ENCODE measurements at regions not wholly inside any gene's neighbourhood (a gene's known extent, or its start where the extent isn't known, plus 50 kb on each side); places are given as distances from the start of the nearest gene placed in this dataset.
"Not testable (repeated sequence)": the region's sequence is repeated elsewhere in the genome, so short reads cannot be mapped to it uniquely, and the experiment has no call there.

DNA sequence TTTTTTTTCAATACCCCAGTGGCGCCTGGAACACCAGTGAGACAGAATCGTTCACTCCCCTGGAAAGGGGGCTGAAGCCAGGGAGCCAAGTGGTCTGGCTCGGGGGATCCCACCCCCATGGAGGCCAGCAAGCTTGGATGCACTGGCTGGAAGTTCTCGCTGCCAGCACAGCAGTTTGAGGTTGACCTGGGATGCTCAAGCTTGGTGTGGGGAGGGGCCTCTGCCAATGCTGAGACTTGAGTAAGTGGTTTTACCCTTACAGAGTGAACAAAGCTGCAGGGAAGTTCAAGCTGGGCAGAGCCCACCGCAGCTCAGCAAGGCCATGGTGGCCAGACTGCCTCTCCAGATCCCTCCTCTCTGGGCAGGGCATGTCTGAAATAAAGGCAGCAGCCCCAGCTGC lies 276.2 kb upstream of the CNTN6 start:
- no peak for DNase-seq (ENCODE audit: low read depth, low spot score)

DNA sequence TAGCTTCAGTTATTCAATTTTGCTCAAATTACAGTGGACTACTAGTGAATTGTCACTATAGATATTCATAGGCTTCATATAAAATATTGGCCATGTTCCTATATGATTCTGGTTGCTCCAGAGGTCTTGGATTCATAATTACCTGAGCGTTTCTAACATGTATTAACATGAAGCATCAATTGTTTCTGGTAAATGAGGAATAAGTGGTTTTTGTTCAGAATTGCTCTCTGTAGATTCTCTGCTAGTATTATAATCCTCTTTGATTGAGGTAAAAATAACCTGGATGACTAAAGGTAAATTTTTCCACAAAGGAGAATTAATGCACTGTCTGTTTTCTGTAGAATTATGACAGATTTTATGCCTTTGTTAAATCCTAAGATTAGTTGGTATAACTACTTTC lies 258.1 kb upstream of the CNTN6 start:
- DNase-seq (ENCODE audit: low read depth, low spot score), result no peak

DNA sequence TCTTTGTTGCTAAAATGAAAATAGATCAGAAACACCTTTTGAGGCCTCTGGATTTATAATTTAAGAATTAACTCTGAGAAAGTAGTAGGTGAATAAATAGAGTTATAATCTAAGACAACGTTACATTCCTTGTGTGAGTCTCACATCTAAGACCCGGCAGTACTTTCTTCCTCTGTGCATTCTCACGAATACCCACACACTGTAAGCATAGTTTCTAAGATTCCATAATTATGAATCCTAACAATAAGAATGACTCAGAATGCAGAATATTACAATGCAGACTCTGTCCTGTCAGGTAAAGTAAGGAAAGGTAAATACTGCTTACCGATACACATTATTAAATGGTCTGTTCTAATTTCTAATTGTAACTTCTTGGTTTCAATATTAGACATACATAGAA lies 257.7 kb upstream of the CNTN6 start:
- no peak for DNase-seq (ENCODE audit: low read depth, low spot score)

DNA sequence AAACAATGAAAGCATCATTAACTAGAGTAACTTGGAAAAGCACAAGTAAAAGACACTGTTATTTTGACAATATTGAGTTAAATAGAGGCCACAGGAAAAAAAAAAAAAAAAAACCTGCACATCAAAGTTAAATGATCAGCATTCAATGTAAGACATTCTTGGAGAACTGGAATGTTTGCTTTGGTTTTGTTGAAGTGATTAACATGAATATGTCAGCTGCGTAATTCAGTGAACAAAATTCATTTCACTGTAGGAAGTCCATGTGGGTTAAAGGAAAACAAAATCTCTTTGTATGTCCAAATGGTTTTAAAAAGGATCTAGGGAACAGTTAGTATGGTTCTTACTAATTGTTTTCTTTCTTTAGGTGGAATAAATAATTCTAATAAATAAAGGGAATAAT lies 252.8 kb upstream of the CNTN6 start:
- DNase-seq (ENCODE audit: low read depth, low spot score), result no peak

DNA sequence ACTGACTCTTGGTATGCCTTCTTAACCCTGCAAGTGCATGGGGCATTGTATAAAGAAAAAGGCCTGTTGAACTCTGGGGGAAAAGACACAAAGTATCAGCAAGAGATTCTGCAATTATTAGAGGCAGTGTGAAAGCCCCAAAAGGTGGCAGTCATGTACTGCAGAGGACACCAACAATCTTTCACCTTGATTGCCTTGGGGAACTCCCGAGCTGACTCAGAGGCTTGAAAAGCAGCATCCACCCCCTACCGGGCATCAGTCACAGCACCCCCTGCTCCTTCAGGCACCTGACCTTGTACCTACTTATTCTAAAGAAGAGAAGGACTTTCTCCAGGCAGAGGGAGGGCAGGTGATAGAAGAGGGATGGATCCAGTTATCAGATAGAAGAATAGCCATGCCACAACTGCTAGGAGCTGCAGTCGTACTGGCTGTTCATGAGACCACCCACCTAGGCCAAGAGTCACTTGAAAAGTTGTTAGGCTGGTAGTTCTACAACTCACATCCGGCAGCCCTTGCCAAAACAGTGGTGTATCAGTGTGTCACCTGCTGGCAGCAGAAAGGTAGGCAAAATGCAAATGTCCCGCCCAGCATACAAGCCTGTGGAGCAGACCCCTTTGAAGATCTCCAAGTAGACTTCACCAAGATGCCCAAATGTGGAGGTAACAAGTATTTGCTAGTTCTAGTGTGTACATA lies 241.6 kb upstream of the CNTN6 start:
- no peak for DNase-seq (ENCODE audit: low read depth, low spot score)

DNA sequence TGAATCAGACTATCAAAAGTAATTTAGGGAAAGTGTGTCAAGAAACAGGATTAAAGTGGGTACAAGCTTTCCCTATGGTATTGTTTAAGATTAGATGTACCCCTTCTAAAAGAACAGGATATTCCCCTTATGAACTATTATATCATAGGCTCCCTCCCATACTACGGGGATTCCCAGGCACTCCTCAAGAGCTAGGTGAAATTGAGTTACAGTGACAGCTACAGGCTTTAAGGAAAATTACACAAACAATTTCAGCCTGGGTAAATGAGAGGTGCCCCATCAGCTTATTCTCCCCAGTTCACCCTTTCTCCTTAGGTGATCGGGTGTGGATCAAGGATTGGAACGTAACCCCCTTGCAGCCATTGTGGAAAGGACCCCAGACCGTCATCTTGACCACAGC lies 240.8 kb upstream of the CNTN6 start:
- no peak for DNase-seq (ENCODE audit: low read depth, low spot score)

DNA sequence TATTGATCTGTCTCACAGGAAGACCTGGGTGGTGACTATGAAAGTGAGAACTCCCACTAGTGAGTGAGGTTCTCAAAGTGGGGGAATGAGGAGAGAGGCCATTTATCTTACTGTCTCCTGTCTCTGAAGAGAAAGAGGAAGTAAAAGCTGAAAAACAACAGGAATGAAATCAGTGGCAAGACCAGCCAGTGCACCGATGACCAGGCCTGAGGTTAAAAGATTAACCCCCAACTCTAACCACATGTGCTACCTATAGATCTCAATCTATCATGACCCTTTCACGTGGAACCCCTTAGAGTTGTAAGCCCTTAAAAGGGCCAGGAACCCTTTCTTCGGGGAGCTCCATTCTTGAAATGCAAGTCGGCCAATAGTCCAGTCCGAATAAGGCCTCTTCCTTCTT lies 239.3 kb upstream of the CNTN6 start:
- no peak for DNase-seq (ENCODE audit: low read depth, low spot score)

DNA sequence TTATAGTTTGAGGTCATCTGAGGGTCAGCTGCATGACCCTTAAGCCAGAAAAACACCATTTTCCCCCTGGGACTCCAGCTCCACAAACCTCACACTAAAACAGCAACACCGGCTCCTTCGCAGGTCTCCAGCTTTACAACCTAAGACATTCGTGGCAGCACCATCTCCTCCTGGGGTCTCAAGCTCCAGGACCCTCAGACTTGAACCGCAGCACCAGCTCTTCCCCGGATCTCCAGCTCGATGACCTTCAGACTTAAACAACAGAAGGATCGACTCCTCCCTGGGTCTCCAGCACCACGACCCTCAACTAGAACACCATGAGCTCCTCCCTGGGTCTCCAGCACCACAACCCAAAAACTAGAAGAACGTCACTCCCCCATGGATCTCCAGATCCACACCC lies 233.7 kb upstream of the CNTN6 start:
- no peak for DNase-seq (ENCODE audit: low read depth, low spot score)

DNA sequence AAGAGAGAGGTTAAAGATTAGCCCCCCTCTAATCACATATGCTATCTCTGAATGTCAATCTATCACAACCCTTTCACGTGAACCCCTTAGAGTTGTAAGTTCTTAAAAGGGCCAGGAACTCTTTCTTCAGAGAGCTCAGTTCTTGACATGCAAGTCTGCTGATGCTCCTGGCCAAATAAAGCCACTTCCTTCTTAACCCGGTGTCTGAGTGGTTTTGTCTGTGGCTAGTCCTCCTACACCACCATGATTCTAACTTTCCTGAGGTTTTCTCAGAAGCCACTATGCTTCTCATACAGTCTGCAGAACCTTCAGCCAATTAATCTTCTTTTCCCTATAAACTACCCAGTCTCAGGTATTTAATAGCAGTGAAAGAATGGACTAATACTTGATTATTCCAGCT lies 231.1 kb upstream of the CNTN6 start:
- DNase-seq (ENCODE audit: low read depth, low spot score), result no peak

DNA sequence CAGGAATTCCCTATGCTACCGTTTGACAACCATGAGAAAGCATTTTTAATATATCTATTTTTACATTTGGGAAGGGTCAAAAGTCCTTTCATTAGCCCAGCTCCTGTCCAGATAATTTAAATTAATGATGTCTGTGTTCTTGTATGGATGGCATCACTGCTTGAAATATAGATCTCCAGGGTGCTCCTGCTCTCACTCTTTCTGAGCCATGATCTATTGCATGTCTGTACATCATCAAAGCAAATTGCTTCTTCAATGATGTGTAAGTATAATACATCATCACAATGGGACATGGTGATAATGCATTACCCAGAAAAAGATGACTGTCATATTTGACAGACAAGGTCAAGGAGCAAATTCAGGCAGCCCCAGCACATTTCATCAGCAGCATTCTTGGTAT lies 223.6 kb upstream of the CNTN6 start:
- no peak for DNase-seq (ENCODE audit: low read depth, low spot score)

DNA sequence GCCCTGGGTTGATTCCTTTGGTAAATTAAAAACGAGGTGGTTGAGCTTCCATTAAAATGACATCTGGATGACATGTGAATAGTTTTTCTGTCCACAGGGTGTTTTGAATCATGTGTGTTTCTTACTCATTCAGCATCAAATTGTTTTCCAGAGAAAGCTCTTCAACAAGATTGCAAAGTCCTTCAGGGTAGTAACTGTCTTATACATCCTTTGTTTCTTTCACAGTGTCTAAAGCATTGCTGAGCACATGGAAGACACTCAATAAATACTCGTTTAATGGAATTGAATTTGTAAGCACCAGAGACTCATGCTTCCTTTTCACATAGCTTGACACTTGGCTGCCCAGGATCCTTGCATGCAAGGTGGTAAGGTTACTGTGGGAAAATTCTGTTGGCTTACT lies 223.1 kb upstream of the CNTN6 start:
- no peak for DNase-seq (ENCODE audit: low read depth, low spot score)

DNA sequence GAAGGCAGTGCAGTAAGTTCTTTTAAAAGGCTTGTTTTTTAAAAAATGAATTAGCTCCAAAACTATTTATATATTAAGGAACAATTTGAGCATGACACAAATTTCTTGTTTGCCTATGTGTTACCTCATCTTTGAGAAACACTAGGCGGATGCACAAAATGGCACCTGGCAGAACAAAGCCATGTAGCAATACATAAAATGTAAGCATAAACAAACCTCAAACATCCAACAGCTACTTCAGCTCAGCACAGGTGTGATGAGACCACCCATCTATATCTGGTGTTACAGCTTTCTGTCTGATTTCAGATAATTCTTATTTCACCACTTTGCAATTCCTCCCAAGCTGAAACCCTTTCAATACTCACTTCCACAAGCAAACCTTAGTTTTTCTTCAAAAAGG lies 221.2 kb upstream of the CNTN6 start:
- DNase-seq (ENCODE audit: low read depth, low spot score), result no peak

DNA sequence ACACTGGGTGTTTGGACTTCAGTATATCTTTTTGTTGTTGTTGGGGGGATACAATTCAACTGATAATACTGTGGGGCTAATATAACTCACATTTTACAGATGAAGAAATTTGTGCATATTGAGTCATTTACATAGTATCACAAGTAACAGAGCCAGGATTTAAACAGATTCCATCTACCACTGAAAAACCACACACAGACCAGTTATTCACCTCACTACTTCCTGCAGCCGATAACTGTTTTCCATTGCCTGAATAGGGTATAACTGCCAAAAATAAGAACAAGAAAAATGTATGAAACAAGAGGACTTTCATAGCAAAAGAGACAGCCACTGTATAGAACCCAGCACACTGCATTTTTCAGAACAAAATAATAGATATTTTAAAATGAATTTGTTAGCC lies 215.8 kb upstream of the CNTN6 start:
- no peak for DNase-seq (ENCODE audit: low read depth, low spot score)

DNA sequence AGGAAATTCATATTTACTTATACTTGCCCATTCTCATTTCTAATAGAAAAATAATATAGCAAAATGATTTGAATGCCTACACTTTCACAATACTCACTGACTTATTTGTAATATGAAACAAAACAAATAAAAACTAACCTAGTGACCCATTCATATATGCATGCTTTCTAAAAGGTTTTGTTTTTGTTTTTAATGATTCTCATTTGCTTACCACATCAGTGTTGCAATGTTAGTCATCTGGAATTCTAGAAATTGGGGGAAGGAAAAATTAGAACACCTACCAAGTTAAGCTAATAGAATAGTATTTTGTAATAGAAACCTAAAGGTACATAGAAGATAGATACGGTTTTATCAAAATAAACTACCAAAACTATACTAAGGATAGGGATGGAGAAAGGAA lies 214.1 kb upstream of the CNTN6 start:
- no peak for DNase-seq (ENCODE audit: low read depth, low spot score)

DNA sequence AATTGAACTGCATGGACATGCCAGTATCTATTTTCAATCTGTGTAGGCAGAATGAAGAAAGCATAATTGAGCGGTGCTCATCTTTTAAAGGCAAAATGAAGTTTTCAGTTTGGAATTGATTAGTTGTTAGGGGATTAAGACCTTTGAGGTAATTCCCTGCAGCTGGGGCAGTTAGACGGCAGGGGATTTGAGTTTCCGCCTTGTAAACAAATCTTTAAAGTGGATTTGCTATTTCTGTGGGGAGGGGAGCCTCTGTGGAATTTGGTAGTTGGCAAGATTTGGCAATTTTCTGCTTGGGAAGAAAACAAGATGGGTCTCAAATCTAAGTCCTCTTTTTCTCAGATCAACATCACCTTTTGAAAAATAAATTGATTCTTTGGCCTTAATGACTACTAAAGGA lies 212.5 kb upstream of the CNTN6 start:
- DNase-seq (ENCODE audit: low read depth, low spot score), result no peak

DNA sequence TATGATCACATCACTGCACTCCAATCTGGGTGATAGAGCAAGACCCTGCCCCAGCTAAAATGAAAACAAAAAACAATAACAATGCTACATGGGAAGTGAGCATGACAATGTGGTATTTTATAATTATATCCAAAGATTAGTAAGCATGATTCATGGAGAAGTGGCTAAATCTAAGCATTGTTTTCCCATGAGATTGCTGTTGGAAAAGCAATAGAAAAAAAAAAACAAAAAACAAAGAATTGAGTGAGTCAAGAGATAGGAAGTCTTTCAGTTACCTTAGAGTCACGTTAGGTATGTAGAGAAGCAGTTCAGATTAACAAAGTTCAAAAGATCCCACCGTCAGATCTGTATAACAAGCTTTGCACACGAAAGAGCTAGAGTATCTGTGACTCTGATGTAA lies 210.3 kb upstream of the CNTN6 start:
- DNase-seq (ENCODE audit: low read depth, low spot score), result no peak

DNA sequence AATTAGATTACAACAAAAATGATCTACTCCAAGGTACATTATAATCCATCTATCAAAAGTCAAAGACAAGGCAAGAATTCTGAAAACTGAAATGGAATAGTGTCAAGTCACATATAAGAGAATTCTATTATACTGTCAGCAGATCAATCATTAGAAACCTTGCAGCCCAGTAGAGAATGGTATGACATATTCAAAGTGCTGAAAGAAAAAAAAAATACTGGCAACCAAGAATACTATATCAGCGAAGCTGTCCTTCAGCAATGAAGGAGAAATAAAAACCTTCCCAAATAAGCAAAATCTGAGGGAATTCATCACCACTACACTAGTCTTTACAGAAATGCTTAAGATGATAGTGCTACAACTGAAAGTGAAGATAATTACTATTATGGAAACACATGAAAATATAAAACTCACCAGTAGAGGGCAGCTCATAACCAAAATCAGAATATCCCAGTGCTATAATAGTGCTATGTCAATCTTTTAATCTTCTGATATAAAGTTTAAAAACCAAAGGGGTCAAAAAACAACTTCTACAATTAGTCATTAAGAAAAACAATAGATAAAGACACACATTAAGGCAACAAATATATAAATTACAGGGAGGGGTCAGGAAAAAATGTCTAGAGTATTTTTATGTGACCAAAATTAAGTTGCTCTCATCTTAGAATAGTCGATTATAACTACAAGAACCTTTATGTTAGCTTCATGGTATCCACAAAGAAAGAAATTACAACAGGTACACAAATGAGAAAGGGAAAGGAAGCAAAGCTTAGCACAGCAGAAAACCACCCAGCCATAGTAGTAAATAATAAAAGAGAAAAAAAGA lies 190.7 kb upstream of the CNTN6 start:
- DNase-seq (ENCODE audit: low read depth, low spot score), result no peak

DNA sequence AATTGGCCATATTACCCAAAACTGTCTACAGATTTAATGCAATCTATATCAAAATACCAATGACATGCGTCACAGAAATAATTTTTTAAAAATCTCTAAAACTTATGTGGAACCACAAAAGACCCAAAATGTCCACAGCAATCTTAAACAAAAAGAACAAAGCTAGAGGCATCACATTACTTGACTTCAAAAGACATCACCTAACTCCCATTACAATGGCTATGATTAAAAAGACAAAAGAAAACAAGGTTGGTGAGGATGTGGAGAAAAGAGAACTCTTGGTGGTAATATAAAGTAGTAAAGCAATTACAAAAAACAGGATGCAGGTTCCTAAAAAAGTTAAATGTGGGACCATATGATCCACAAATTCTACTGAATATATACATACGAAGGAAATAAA lies 187.6 kb upstream of the CNTN6 start:
- DNase-seq (ENCODE audit: low read depth, low spot score), result no peak

DNA sequence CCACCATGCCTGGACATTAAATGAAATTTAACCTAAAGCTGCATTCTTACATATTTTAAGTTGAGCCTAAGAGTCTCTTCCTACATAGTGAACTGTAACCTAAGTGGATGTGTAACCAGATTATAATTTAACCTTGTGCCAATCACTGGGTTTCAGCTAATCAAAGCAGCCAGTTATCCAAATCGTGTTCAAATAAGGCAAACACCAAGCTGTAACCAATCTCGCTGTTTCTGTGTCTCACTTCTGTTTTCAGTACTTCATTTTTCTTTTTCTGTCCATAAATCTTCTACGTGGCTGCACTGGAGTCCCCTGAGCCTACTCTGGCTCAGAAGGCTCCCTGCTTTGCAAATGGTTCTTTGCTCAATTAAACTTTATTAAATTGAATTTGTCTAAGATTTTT lies 186.1 kb upstream of the CNTN6 start:
- no peak for DNase-seq (ENCODE audit: low read depth, low spot score)

DNA sequence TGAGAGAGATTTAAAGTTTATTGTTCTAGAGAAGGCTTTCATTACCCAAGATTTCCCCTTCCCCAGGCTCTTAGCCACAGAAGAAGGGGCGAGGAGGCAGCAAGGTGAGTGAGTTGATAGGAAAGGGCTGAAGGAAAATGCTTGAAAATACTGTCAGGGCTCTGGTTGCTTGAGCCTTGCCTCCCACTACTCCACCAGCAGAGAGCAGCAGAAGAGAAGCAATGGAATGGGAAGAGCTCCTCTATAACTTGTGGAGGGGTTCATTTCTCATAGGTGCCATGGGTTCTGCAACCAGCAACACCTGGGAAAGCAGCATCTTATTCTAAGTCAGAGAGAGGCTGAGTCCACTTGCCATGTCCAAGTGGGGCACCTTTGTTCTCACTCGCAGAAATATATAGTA lies 184.0 kb upstream of the CNTN6 start:
- DNase-seq (ENCODE audit: low read depth, low spot score), result no peak

DNA sequence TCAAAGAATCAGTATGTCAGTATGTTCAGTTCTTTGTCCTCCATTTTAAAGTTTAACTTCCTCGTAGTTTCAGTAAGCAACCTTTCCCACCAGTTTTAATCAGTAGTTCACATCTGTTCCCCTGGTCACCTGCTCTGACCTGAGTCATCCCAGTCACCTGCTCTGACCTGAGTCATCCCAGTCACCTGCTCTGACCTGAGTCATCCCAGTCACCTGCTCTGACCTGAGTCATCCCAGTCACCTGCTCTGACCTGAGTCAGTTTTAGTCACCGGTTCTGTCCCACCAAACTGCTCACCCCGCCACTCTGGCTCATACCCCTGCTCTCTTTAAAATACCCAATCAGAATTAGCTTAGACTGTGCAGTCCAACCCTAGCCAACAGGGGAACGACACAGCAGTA lies 180.1 kb upstream of the CNTN6 start:
- not testable (repeated sequence) for DNase-seq (ENCODE audit: low read depth, low spot score)

DNA sequence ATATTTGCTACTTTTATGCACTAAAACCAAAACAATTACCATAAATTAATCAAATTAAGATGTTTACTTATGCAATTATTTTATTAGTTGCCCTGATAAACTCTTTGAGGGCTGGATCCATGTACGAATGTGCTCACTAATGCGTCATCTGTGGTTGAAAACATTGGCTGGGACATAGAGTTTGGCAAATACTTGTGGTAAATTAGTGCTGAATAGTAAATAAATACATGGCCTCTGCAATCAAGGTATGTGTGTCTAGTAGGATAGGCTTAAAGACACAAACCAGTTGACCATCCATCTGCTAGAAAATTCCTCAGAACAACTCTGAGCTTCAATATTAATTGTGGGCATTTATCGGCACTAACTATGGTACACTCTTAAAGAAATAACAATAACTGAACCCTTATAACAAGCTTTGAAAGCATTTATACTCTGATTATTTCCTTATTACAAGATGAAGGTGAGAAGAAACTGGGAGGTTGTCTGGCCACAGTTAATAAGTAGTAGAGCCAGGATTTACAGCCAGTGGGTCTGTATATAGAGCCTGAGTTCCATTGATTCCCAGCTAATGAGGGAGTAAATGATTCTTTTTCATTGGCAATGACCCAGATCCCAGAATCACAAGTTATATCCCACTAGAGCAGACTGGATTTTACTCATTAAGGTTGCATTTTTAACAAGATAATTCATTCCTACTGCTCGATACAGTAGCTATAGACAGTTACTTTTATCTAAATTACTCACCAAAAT lies 169.5 kb upstream of the CNTN6 start:
- DNase-seq (ENCODE audit: low read depth, low spot score), result no peak

DNA sequence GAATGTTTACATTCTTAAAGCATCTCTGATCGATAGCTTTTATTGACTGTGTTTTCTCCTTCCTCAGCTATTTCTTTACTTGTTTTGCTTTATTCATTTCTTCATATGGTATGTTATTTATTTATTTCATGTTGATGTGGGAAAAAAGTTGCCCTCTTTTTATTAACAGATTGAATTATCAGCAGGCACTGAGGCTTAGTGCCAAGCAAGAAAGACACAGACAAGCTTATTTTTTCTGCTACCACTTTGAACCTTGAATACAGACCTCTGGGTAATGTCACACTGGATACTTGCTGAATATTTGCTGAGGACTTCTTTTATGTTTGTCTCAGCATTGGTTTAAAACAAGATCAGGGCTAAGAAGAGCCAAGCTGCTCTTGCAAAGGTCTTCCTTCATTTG lies 162.0 kb upstream of the CNTN6 start:
- no peak for DNase-seq (ENCODE audit: low read depth, low spot score)

All from iPS DF 19.7 (cell line).